BE2C (cell line): ENCODE measurements at regions not wholly inside any gene's neighbourhood (a gene's known extent, or its start where the extent isn't known, plus 50 kb on each side); places are given as distances from the start of the nearest gene placed in this dataset.
"Not testable (repeated sequence)": the region's sequence is repeated elsewhere in the genome, so short reads cannot be mapped to it uniquely, and the experiment has no call there.

Experiments used
- DNase-seq: peaks from one replicate; pipeline ENCODE4 v3.0.0-alpha.2; 2020
- H3K27me3 ChIP-seq: fragments of 250-450 bp; sonication (Bioruptor Pico); 2 replicates; pipeline ENCODE4 v1.5.1; 2020; ENCODE audit warnings: mild to moderate bottlenecking
- H3K36me3 ChIP-seq: fragments of 250-450 bp; sonication (Bioruptor Pico); 2 replicates; pipeline ENCODE4 v1.5.1; 2020; ENCODE audit warnings: mild to moderate bottlenecking
- H3K4me1 ChIP-seq: fragments of 250-450 bp; sonication (Bioruptor Pico); 2 replicates; pipeline ENCODE4 v1.5.1; 2020
- H3K4me3 ChIP-seq: 2 replicates; pipeline ENCODE4 v1.5.1; 2011; ENCODE audit warnings: low read depth, low read length
- H3K9me3 ChIP-seq: fragments of 250-450 bp; sonication (Bioruptor Pico); 2 replicates; pipeline ENCODE4 v1.5.1; 2020
- TF ChIP-seq, protein P1 (sequence below): IDR thresholded peaks from 2 replicates; pipeline ENCODE4 v1.5.1; 2012; ENCODE audit warnings: mild to moderate bottlenecking, low read depth, low read length

DNA sequence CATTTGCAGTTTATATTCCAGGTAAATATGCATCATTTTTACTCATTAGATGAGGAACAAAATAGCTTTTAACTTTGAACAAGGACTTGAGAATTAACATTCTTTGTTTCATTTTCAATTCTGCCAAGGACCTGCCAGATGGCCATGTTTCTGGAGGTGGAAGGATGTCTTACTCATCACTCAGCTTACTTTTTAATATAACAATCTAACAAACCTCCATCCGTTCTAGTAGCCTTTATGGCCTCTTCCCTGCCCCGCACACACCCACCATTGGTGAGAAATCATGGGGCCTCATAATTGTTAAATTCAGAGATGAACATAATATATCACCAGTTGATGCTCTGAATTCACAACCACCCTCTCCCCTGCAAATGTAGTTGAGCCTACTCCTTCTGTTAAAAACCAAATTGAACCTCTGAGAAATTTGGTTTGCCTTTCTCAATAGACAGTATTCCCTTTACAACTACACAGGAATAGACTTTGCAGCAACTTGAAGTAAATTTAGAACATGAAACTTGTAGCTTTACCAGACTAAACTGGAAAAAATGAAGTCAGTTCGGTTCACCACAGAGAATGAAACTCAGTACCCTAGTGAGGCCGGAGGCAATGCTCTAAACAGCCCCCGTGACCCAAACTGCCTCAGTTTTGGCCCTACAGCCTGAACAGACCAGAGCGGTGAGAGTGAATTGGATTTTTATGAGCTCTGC is 50.1 kb upstream of the ACSL4 start:
- TF ChIP-seq, protein P1, sequence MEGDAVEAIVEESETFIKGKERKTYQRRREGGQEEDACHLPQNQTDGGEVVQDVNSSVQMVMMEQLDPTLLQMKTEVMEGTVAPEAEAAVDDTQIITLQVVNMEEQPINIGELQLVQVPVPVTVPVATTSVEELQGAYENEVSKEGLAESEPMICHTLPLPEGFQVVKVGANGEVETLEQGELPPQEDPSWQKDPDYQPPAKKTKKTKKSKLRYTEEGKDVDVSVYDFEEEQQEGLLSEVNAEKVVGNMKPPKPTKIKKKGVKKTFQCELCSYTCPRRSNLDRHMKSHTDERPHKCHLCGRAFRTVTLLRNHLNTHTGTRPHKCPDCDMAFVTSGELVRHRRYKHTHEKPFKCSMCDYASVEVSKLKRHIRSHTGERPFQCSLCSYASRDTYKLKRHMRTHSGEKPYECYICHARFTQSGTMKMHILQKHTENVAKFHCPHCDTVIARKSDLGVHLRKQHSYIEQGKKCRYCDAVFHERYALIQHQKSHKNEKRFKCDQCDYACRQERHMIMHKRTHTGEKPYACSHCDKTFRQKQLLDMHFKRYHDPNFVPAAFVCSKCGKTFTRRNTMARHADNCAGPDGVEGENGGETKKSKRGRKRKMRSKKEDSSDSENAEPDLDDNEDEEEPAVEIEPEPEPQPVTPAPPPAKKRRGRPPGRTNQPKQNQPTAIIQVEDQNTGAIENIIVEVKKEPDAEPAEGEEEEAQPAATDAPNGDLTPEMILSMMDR, result no peak
- no peak for DNase-seq
- H3K9me3 ChIP-seq, result no peaks in the 10 kb centered on the region
- H3K27me3 ChIP-seq, result no peaks in the 10 kb centered on the region
- H3K4me1 ChIP-seq, result no peaks in the 10 kb centered on the region
- H3K4me3 ChIP-seq, result no peak overlapping the region
- no peaks in the 10 kb centered on the region for H3K36me3 ChIP-seq

- Histone ChIP-seq H3K4me3 (no peak overlapping the region), H3K4me1 (no peaks in the 10 kb centered on the region), H3K9me3 (no peaks in the 10 kb centered on the region), H3K36me3 (no peaks in the 10 kb centered on the region), H3K27me3 (no peaks in the 10 kb centered on the region)
- TF ChIP-seq, protein P1, result no peak
- DNase-seq, result no peak
Observed at GRCh38 chrX:109783701-109784079, 50.6 kb upstream of the ACSL4 start.

DNA sequence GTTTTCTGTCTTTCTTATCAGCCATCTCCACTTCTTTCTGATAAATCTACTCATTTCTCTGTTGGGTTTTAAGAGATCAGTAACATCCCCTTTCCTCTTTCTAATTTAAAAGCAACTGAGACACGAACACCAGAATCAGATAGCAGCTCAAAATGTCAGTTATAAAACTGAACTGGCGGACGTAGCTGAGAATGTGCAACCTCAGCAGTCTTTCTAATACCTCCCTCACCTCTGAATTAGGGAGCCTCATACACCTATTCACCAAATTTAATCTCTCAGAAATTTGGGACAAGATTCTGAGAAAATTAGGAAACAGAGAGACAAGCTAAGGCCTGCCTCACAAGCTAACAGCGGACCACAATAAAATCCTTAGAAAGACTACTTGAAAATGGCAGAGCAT is 52.0 kb upstream of the ACSL4 start:
- H3K36me3 ChIP-seq, result no peaks in the 10 kb centered on the region
- no peaks in the 10 kb centered on the region for H3K4me1 ChIP-seq
- no peak for DNase-seq
- no peak overlapping the region for H3K4me3 ChIP-seq
- no peaks in the 10 kb centered on the region for H3K27me3 ChIP-seq
- no peaks in the 10 kb centered on the region for H3K9me3 ChIP-seq
- TF ChIP-seq, protein P1, result no peak

DNA sequence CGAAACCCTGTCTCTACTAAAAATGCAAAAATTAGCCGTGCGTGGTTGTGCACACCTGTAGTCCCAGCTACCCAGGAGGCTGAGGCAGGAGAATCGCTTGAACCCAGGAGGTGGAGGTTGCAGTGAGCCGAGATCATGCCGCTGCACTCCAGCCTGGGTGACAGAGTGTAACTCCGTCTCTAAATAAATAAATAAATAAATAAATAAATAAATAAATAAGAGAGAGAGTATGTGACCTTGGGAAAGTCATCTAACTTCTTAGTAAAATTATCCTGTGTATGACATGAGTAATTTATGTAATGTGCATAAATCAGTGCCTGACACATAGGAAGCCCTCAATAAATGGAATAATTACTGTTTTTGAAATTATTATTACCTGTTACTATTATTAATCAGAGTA is 57.5 kb upstream of the ACSL4 start:
- DNase-seq, H3K4me1 ChIP-seq, H3K4me3 ChIP-seq, H3K36me3 ChIP-seq, H3K27me3 ChIP-seq, H3K9me3 ChIP-seq: not testable (repeated sequence)

DNA sequence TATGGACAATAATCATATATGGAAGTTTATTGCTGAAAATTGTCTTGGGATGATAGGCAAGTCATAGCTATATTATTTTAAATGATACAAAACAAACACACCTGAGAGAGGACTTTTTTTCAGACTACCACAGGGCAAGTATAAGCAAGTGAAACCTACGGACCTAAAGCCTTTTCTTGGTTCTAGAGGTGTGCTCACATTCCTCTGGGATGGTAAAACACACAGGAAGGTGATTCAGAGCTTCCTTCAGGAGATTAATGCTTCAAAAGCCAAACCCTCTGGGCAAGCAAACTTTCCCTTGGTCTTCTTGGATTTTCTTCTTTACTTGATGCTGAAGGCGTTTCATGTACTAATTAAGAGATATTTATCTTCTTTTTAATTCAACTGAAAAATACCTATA is 60.1 kb upstream of the ACSL4 start:
- Histone ChIP-seq H3K36me3 (no peaks in the 10 kb centered on the region), H3K27me3 (no peaks in the 10 kb centered on the region), H3K9me3 (no peaks in the 10 kb centered on the region), H3K4me1 (no peaks in the 10 kb centered on the region), H3K4me3 (no peak overlapping the region)
- DNase-seq, result no peak
- TF ChIP-seq, protein P1, result no peak

- DNase-seq, result no peak
- Histone ChIP-seq H3K4me1 (no peaks in the 10 kb centered on the region), H3K36me3 (no peaks in the 10 kb centered on the region), H3K27me3 (no peaks in the 10 kb centered on the region), H3K4me3 (no peak overlapping the region), H3K9me3 (no peaks in the 10 kb centered on the region)
- TF ChIP-seq, protein P1, result no peak
Observed at GRCh38 chrX:109795682-109796081, 62.6 kb upstream of the ACSL4 start.
